Fibroblast of pulmonary artery (primary cell): ENCODE measurements at regions not wholly inside any gene's neighbourhood (a gene's known extent, or its start where the extent isn't known, plus 50 kb on each side); places are given as distances from the start of the nearest gene placed in this dataset.

Experiments used
- DNase-seq: peaks from one replicate; pipeline ENCODE4 v3.0.0-alpha.2; 2010; ENCODE audit warnings: low read depth
- H3K4me3 ChIP-seq: replicated peaks from 2 replicates; pipeline ENCODE4 v1.5.1; 2011; ENCODE audit warnings: low read depth, mild to moderate bottlenecking, control low read depth, low read length, moderate library complexity
- CTCF ChIP-seq: IDR thresholded peaks from 2 replicates; pipeline ENCODE4 v1.5.1; 2011; ENCODE audit warnings: mild to moderate bottlenecking, control low read depth, low read length, inconsistent platforms; ENCODE audit errors: missing control alignments

GRCh38 chr13:84684048-84684662, 801.9 kb upstream of the SLITRK1 start:
- no peak overlapping the region for H3K4me3 ChIP-seq
- TF ChIP-seq CTCF, result no peak
- no peak for DNase-seq

- DNase-seq, result no peak
- no peak for TF ChIP-seq CTCF
- no peak overlapping the region for H3K4me3 ChIP-seq
Observed at GRCh38 chr13:84683448-84683847, 801.2 kb upstream of the SLITRK1 start.

GRCh38 chr13:84677836-84678235, 795.6 kb upstream of the SLITRK1 start:
- no peak for TF ChIP-seq CTCF
- no peak overlapping the region for H3K4me3 ChIP-seq
- no peak for DNase-seq

GRCh38 chr13:84672616-84673015, 790.3 kb upstream of the SLITRK1 start:
- TF ChIP-seq CTCF, result no peak
- no peak for DNase-seq
- H3K4me3 ChIP-seq, result no peak overlapping the region

- TF ChIP-seq CTCF, result no peak
- DNase-seq, result no peak
- no peak overlapping the region for H3K4me3 ChIP-seq
Observed at GRCh38 chr13:84670245-84670644, 788.0 kb upstream of the SLITRK1 start.

GRCh38 chr13:84668637-84669036, 786.4 kb upstream of the SLITRK1 start:
- H3K4me3 ChIP-seq, result no peak overlapping the region
- DNase-seq, result no peak
- TF ChIP-seq CTCF, result no peak

GRCh38 chr13:84662491-84662890, 780.2 kb upstream of the SLITRK1 start:
- no peak for TF ChIP-seq CTCF
- H3K4me3 ChIP-seq, result no peak overlapping the region
- DNase-seq, result no peak
